DND-41 (cell line): ENCODE measurements at regions not wholly inside any gene's neighbourhood (a gene's known extent, or its start where the extent isn't known, plus 50 kb on each side); places are given as distances from the start of the nearest gene placed in this dataset.

ENCODE experiments used
- EZH2 ChIP-seq: IDR thresholded peaks from 3 replicates; pipeline ENCODE4 v1.6.1; 2012; ENCODE audit warnings: borderline replicate concordance, low read depth, mild to moderate bottlenecking, moderate library complexity, low read length, inconsistent platforms; ENCODE audit not compliant: severe bottlenecking
- TF ChIP-seq, protein P1 (sequence below): IDR thresholded peaks from 2 replicates; pipeline ENCODE4 v1.5.1; 2012; ENCODE audit warnings: borderline replicate concordance, low read length, moderate library complexity, mild to moderate bottlenecking; ENCODE audit not compliant: poor library complexity, severe bottlenecking; ENCODE audit errors: extremely low read depth

GRCh38 chr3:82957079-82957478 is 1195.6 kb upstream of the GBE1 start:
- TF ChIP-seq, protein P1, sequence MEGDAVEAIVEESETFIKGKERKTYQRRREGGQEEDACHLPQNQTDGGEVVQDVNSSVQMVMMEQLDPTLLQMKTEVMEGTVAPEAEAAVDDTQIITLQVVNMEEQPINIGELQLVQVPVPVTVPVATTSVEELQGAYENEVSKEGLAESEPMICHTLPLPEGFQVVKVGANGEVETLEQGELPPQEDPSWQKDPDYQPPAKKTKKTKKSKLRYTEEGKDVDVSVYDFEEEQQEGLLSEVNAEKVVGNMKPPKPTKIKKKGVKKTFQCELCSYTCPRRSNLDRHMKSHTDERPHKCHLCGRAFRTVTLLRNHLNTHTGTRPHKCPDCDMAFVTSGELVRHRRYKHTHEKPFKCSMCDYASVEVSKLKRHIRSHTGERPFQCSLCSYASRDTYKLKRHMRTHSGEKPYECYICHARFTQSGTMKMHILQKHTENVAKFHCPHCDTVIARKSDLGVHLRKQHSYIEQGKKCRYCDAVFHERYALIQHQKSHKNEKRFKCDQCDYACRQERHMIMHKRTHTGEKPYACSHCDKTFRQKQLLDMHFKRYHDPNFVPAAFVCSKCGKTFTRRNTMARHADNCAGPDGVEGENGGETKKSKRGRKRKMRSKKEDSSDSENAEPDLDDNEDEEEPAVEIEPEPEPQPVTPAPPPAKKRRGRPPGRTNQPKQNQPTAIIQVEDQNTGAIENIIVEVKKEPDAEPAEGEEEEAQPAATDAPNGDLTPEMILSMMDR = no peak
- no peak for TF ChIP-seq EZH2
